ENCODE measurements at regions not wholly inside any gene's neighbourhood (a gene's known extent, or its start where the extent isn't known, plus 50 kb on each side); places are given as distances from the start of the nearest gene placed in this dataset.

DNA sequence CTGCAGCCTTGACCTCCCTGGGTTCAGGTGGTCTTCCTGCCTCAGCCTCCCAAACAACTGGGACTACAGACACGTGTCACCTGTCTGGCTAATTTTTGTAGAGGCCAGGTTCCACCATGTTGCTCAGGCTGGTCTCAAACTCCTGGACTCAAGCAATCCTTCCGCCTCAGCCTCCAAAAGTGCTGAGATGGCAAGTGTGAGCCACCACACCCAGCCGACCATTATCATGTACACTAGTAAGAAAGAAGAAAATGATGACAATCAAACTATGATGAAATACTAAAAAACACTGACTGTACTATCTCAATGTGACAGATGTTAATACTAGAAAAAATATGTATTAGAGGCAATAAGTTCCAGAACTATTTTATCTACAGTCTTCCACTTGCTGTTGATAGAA is 420.9 kb downstream of the TRIB2 start:
- TF ChIP-seq GATA3 (IDR thresholded peaks at IDR 0.05; ENCODE audit: low read depth, low read length) (no peak), GATA2 (IDR thresholded peaks at IDR 0.05; ENCODE audit: low read depth, low read length) (no peak)

DNA sequence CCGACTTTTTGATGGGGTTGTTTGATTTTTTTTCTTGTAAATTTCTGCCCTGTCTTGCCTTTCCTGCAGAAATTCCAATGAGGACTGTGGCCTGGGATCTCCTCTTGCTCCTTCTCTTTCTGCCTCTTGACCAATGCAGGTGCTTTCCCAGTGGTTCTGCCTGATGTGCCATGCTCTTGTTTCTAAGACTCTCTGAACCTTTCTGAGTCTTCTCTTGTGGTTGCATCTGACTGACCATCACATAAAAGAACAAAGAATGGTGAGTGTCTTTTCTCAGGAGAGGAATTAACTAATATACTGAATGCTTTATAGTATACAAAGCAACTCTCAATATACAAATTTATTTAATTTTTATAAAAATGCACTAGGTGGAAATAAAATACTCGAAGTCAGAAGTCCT is 424.6 kb downstream of the TRIB2 start:
- TF ChIP-seq GATA3 (IDR thresholded peaks at IDR 0.05; ENCODE audit: low read depth, low read length), result no peak
- TF ChIP-seq GATA2 (IDR thresholded peaks at IDR 0.05; ENCODE audit: low read depth, low read length), result no peak

DNA sequence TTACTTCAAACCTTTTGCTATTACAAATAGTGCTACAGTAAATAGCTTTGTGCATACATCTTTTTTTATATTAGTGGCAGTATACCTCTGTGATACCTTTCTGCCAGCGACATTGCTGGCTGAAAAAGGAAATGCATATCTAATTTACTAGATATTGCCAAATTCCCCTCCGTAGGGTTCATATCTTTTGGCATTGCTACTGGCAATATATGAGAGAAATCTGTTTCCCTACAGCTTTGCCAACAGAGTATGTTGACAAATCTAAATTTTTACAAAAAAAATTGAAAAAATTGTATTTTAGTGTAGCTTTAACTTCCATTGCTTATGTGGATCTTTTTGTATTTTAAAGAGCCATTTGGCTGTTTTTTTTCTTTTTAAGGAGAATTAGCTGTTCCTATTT is 426.7 kb downstream of the TRIB2 start:
- TF ChIP-seq GATA2 (IDR thresholded peaks at IDR 0.05; ENCODE audit: low read depth, low read length) (no peak), GATA3 (IDR thresholded peaks at IDR 0.05; ENCODE audit: low read depth, low read length) (no peak)

DNA sequence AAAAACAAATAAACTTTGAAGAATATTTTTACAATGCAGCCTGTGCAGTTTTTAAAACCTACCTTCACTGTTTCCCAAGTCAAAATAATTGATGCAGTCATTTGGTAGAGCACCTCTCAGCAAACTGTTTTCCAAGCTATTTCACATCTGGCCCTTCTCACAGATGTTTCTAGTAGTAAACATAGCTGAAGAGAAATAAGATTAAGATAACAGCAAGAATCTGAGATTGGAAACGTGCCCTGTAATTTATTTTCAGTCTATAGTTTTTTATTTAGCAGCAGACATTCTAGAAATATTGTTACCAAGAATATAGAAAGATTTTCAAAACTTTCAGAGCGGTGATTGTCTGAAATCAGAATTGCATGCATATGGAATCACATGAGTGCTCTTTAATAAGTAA is 440.2 kb downstream of the TRIB2 start:
- TF ChIP-seq GATA3 (IDR thresholded peaks at IDR 0.05; ENCODE audit: low read depth, low read length) (no peak), GATA2 (IDR thresholded peaks at IDR 0.05; ENCODE audit: low read depth, low read length) (no peak)

DNA sequence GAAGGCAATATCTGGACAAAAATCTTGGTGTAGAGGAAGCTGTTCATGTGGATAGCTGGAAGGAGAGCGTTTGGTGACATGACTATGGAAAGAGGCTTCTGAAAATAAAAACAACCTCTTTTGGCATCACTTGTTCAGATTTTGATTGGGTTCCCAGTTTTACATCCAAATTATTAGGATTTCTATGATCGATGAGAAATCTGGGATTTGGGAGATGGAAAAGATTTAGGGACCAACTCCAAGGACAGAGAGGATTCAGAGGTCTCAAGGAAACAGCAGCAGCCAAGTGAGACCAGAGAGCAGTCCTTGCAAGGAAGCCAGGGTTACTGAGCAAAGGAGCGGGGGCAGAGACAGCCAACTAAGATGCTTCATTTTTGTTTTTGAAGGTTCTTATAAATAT is 441.7 kb downstream of the TRIB2 start:
- TF ChIP-seq GATA3 (IDR thresholded peaks at IDR 0.05; ENCODE audit: low read depth, low read length) (no peak), GATA2 (IDR thresholded peaks at IDR 0.05; ENCODE audit: low read depth, low read length) (no peak)

DNA sequence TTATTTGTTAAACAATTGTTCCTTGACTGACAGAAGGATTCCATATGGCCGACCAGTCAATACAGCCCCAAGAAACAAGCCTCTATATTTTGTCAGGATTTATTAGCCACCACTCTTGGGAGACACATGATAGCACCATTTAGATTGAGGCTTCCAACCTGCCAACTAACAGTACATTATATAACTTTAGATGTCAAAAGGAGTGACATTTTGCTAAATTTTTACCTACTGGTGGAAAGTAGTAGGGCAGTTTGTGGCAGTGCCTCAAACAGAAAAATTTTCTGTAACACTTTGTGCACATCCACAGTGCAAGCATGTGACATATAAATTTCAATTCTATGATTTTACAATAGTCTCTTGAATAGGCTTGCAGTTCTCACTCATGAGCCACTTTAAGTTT is 464.0 kb downstream of the TRIB2 start:
- TF ChIP-seq GATA3 (IDR thresholded peaks at IDR 0.05; ENCODE audit: low read depth, low read length) (no peak), GATA2 (IDR thresholded peaks at IDR 0.05; ENCODE audit: low read depth, low read length) (no peak)

DNA sequence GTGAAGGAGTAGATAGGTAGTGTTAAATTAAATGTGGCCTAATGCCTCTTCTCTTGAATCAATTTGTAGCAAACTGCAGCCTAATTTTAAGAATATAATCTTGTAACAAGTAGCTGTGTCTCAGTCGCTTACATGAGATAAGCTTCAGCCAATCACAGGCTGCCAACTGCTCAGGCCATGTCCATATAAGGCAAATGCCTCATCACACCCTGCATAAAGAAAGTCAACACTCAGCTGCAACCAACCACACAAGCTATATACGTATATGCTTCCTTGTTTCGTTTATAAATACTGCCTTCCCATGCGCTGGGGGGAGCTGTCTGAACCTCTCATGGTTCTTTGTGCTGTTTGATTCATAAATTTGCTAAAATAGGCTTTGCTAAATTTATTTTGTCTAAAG is 476.3 kb downstream of the TRIB2 start:
- TF ChIP-seq GATA3 (IDR thresholded peaks at IDR 0.05; ENCODE audit: low read depth, low read length), result no peak

DNA sequence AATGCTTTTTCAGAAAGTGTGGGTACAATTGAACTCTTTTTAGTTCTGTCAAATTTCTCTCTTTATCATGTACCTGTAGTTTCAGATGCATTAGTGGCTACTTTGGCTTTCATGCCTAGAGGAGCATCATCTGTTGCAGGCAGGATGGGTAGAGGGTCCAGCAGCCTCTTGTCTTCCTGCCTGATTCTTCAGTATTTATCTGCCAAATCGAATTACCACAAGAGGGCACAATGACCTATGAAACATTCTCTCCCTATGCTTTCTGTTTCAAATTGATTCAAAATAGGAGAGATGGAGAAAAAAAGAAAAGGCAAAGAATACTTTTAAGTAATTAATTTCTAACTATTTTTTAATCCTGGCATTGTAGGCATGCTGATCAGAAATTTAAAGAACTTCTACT is 477.2 kb downstream of the TRIB2 start:
- TF ChIP-seq GATA3 (IDR thresholded peaks at IDR 0.05; ENCODE audit: low read depth, low read length), result no peak
- TF ChIP-seq GATA2 (IDR thresholded peaks at IDR 0.05; ENCODE audit: low read depth, low read length), result no peak; the same call in 1 of the 2 replicates

DNA sequence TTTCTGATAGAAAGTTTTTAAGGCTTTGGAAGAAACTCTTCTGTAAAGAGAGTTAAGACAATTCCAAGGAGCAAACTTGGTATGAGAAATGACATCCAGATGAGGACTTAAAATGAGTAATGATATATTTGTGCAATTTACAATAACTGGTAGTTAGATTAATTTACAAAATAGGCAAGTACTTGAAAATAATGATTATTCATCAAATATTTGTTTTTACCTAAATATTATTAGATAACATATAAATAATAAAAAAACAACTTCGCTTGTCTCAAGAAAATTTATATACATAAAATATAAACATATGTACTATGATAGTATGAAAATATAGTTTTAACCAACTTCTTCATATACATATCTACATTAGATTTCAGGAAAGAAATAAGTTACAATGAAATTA is 478.5 kb downstream of the TRIB2 start:
- no peak for TF ChIP-seq GATA2 (IDR thresholded peaks at IDR 0.05; ENCODE audit: low read depth, low read length)
- TF ChIP-seq GATA3 (IDR thresholded peaks at IDR 0.05; ENCODE audit: low read depth, low read length), result no peak

DNA sequence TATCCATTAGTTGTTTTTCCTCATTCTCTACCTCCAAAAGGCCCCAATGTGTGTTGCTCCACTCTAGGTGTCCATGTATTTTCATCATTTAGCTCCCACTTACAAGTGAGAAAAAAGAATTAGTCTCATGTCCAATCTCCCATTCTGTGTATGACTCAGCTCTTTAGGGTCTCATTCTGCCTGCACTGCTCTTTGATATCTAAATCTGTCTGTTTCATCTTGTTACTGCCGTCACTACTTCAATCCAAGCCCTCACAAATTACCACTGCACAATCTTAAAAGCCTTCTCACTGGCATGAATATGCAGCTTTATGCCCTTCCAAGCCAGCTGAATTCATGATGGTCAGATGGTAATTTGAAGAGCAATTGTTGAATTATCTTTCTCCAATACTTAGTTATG is 480.5 kb downstream of the TRIB2 start:
- TF ChIP-seq GATA3 (IDR thresholded peaks at IDR 0.05; ENCODE audit: low read depth, low read length) (no peak), GATA2 (IDR thresholded peaks at IDR 0.05; ENCODE audit: low read depth, low read length) (no peak)

DNA sequence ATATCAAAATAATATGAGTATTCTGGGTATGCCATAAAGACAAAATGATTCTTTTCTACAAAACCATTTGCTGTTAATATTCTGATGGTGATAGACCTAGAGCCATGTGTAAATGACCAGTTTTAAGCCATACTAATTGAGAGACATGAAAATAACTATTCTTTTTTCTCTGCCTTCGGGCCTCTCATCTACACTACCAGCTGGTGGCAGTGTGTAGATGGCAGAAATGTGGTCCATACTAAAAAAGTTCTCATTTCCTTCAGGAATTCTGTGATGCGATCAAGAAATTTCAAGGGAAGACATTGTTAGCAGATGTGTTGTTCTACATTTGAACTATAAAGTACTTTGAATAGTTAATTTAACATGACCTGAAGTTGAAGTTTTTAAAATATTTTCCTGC is 485.2 kb downstream of the TRIB2 start:
- TF ChIP-seq GATA2 (IDR thresholded peaks at IDR 0.05; ENCODE audit: low read depth, low read length) (no peak), GATA3 (IDR thresholded peaks at IDR 0.05; ENCODE audit: low read depth, low read length) (no peak)

DNA sequence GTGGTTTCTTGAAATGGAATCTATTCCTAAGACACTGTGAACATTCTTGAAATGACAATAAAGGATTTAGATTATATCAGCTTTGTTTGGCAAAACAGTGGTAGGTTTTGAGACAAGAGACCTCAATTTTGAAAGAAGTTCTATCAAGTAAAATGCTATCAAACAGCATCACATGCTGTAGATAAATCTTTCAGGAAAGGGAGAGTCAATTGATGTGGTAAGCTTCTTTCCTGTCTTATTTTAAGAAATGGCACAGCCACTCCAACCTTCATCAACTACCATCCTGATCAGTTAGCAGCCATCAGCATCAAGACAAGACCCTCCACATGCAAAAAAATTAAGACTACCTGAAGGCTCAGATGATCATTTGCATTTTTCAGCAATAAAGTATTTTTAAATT is 495.4 kb downstream of the TRIB2 start:
- TF ChIP-seq GATA3 (IDR thresholded peaks at IDR 0.05; ENCODE audit: low read depth, low read length), result no peak
- TF ChIP-seq GATA2 (IDR thresholded peaks at IDR 0.05; ENCODE audit: low read depth, low read length), result no peak

DNA sequence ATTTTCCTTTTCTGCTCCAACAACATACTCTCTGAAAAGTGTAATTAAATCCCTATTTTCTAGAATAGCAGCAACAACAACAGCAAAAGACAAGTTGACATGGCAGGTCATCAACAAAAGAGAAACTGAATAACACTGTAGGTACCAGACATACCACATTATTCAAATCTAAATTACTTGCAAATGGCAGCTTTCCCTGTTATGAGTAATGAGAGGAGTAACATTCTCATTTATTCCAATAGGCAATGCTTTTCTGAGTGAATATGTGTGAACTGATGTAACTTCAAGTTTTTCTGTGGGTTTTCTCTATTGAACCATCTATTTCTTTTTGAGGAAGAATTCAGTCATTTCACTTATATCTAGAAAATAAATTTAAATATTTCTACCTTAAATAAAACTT is 501.5 kb downstream of the TRIB2 start:
- TF ChIP-seq GATA2 (IDR thresholded peaks at IDR 0.05; ENCODE audit: low read depth, low read length) (no peak), GATA3 (IDR thresholded peaks at IDR 0.05; ENCODE audit: low read depth, low read length) (no peak)

DNA sequence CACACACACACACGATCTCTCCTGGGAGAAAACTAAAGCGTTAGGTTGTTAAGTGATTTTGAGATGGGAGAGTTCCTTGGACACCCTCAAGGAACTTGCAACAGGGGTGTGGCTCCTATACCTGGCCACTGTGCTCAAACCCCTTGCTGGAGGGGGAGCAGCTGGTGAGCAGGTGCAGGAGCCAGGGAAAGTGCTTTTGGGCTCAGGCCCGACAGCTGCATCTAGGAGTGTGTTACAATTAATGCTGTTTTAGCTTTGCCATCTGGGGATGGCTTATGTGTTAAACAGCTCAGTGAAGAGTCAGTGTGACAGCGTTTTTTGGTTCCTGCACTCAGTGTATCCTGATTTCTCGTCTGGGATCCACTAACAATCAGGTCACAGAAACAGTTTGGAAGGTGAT is 510.8 kb downstream of the TRIB2 start:
- TF ChIP-seq GATA2 (IDR thresholded peaks at IDR 0.05; ENCODE audit: low read depth, low read length), result no peak
- no peak for TF ChIP-seq GATA3 (IDR thresholded peaks at IDR 0.05; ENCODE audit: low read depth, low read length)

DNA sequence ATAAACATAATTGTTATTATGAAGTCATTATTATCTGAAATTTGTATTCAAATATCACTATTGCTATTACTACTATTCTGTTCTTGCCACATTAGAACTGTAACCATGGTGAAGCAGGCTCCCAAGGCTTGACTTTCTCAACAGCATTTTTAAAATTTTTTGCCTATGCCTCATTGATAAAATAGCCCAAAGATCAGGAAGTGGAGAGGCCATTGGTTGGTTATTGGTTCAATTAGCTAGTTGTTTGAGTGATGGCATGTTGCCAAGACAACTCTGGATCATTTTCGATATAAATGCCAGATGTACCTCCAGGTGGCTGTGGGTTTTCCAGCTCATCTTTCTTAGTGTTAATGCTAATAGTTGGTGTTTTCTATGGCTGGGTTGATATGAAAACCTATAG is 513.5 kb downstream of the TRIB2 start:
- TF ChIP-seq GATA3 (IDR thresholded peaks at IDR 0.05; ENCODE audit: low read depth, low read length) (no peak), GATA2 (IDR thresholded peaks at IDR 0.05; ENCODE audit: low read depth, low read length) (no peak)

DNA sequence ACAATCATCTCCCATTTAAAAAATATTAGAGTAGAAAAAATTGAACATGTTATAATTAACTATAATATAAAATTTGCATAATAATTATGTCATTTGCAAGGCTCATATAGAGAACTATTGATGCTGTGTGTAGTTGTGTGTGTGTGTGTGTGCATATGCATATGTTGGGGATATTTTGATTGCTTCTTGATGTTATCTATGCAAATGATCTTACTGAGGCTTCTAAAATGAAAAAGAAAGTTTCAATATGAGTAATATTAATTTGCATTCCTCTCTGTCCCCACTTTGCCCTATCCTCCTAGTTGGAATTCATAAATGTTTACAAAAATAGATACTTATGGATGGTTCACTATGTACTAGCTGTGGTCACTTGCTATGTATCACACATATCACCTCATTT is 523.3 kb downstream of the TRIB2 start:
- TF ChIP-seq GATA2 (IDR thresholded peaks at IDR 0.05; ENCODE audit: low read depth, low read length), result no peak
- no peak for TF ChIP-seq GATA3 (IDR thresholded peaks at IDR 0.05; ENCODE audit: low read depth, low read length)

All from SH-SY5Y (cell line).